WI38 (cell line): ENCODE measurements at regions not wholly inside any gene's neighbourhood (a gene's known extent, or its start where the extent isn't known, plus 50 kb on each side); places are given as distances from the start of the nearest gene placed in this dataset.

ENCODE experiments used
- H3K4me3 ChIP-seq: 2 replicates; pipeline ENCODE4 v1.5.1; 2011; ENCODE audit warnings: low read depth, mild to moderate bottlenecking, control low read depth, low read length
- TF ChIP-seq, protein P1 (sequence below): IDR thresholded peaks from 2 replicates; pipeline ENCODE4 v1.5.1; 2012; ENCODE audit warnings: low read depth, mild to moderate bottlenecking, control low read depth, low read length

DNA sequence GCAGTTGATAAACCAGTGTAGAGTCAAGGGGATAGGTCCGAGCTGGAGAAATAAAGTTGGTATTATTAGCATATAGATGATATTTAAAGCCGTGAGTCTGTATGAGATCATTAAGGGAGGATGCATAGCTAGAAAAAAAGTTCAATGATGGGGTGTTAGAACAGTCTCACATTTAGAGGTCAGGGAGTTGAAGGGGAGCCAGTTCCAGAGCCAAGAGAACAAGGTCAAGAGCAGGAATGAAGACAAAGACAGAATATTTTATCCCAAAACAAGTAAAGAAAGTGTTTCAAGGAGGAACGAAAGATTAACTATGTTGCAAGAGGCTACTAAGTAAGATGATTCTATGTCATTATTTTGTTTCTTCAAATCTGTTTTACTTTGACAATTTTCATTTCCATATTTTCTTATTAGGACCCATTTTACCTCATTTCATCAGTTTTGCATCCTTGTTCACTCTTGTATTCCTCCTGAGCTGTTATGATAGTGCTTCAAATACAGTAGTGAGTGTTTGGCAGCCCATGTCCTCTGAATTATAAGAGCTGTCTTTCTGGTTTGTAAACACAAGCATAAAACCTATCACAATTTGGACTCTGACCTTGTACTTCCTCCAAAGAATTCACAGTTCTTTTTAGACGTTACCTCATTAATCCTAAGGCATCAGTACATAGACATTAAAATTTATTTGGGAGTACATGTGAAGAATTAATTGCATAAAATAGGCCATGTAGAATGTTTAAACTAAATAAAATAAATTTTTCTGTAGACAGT, 695.7 kb upstream of the NECTIN3 start:
- H3K4me3 ChIP-seq = no peak overlapping the region
- TF ChIP-seq, protein P1, sequence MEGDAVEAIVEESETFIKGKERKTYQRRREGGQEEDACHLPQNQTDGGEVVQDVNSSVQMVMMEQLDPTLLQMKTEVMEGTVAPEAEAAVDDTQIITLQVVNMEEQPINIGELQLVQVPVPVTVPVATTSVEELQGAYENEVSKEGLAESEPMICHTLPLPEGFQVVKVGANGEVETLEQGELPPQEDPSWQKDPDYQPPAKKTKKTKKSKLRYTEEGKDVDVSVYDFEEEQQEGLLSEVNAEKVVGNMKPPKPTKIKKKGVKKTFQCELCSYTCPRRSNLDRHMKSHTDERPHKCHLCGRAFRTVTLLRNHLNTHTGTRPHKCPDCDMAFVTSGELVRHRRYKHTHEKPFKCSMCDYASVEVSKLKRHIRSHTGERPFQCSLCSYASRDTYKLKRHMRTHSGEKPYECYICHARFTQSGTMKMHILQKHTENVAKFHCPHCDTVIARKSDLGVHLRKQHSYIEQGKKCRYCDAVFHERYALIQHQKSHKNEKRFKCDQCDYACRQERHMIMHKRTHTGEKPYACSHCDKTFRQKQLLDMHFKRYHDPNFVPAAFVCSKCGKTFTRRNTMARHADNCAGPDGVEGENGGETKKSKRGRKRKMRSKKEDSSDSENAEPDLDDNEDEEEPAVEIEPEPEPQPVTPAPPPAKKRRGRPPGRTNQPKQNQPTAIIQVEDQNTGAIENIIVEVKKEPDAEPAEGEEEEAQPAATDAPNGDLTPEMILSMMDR = no peak

DNA sequence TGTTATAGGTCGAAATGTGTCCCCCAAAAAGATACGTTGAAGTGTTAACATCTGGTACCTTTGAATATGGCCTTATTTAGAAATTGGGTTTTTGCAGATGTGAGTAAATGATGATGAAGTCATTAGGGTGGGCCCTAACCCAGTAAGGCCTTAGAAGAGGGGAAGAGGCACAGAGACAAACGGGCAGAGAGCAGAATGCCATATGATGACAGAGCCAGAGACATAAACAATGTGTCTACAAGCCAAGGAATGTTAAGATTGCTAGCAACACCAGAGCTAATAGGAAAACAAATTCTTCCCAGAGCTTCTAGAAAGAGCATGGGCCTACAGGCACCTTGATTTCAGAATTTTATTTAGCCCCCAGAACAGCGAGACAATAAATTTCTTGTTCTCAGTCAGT, 693.1 kb upstream of the NECTIN3 start:
- TF ChIP-seq, protein P1 = no peak

DNA sequence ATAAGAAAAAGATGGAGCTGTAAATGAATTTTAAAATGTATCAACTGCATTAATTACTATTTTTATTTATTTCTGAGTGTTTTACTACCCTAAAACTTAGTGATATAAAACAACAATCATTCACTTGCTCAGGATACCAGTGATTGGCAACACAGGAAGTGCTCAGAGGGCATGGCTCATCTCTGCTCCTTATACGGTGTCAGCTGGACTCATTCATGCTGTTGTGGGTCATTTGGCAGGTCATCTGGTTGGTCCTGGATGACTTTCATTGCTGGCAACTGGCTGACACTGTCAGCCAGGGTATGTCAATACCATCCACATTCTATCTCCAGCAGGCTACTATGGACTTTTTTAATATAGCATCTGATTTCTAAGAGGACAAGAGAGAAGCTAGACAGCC, 689.6 kb upstream of the NECTIN3 start:
- TF ChIP-seq, protein P1 = no peak
- no peak overlapping the region for H3K4me3 ChIP-seq

More for the DNA sequence above, 693.1 kb upstream of the NECTIN3 start:
- H3K4me3 ChIP-seq = no peak overlapping the region

DNA sequence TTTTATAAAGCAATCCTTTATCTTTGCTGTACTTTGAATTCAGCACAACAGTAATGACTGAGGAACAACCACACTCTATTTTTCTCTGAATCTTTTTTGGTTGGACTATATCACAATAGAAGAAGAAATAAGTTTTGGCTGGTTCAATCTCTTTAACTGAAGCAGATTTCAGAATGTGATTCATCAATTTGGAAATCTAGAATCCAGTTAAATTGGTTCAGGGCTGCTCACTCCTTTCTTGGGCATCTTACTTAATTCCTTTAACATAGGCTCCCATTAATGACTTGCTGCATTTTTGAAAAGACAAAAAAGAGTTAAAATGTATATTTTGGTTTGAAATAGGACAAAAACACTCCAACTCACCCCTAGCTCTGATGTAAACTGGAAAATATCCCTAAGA, 688.3 kb upstream of the NECTIN3 start:
- TF ChIP-seq, protein P1 = no peak
- H3K4me3 ChIP-seq = no peak overlapping the region

DNA sequence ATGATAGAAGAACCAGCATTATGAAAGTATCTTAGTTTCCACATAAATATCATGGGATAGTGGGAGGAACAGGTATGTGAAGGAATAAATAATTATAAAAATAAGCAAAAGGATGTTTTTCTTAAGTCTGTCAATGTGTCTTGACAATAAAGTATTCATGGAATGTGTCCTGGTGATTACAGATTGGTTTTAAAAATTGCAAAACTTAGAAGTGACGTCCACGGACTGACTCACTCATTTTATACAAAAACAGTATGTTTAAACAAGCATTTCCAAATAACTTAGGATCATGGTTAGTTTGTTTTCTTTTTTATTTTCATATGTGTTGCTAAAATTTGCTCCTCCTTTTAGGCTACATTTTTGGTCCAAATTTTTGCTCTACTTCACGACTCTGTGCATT, 687.0 kb upstream of the NECTIN3 start:
- no peak overlapping the region for H3K4me3 ChIP-seq
- TF ChIP-seq, protein P1 = no peak

DNA sequence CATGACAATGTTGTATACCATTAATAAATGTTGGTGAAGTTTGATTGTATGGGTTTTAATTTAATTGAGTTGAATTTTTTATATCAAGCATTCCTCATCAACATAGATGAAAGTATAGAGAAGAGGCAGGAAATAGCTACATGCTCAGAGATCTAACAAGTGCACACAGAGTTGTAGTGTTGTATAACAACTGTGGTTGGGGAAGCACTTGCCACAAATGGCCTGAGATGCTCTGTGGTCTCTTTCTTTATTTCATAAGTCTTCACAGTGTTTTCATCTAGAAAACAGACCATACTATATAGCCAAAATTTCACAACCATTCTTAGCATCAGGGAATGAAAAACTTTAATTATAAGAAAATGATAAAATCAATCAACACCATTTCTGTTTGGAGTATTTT, 682.6 kb upstream of the NECTIN3 start:
- H3K4me3 ChIP-seq = no peak overlapping the region
- TF ChIP-seq, protein P1 = no peak

DNA sequence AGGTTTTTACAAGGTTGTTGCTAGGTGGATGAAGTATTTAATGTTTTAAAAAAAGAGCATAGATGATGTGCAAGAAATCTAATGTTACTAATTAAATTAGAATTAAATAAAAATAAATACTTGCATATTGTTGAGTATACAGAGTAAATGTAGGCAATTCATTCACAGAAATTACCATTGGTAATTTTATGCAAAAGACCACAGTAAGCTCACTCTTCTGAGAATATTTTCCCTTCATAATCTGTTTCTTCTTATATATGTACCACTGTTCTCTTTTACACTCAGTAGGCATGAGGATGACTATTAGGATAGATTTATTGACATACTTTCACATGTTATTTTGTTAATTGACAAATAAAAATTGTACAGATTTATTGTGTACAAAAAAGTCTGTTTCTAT, 681.2 kb upstream of the NECTIN3 start:
- no peak overlapping the region for H3K4me3 ChIP-seq
- TF ChIP-seq, protein P1 = no peak
